ENCODE measurements at regions not wholly inside any gene's neighbourhood (a gene's known extent, or its start where the extent isn't known, plus 50 kb on each side); places are given as distances from the start of the nearest gene placed in this dataset.

- no peak for DNase-seq (ENCODE audit: low read depth)
Measured at GRCh38 chr2:6602471-6602870, 263.2 kb downstream of the CMPK2 start.

- no peak for DNase-seq (ENCODE audit: low read depth)
Measured at GRCh38 chr2:6605836-6606505, 259.7 kb downstream of the CMPK2 start.

- DNase-seq (ENCODE audit: low read depth), result no peak
Measured at GRCh38 chr2:6617794-6618193, 247.9 kb downstream of the CMPK2 start.

- DNase-seq (ENCODE audit: low read depth), result no peak
Measured at GRCh38 chr2:6618201-6618600, 247.5 kb downstream of the CMPK2 start.

GRCh38 chr2:6623746-6624145 is 242.0 kb downstream of the CMPK2 start:
- no peak for DNase-seq (ENCODE audit: low read depth)

GRCh38 chr2:6626401-6627012 is 239.2 kb downstream of the CMPK2 start:
- no peak for DNase-seq (ENCODE audit: low read depth)

- no peak for DNase-seq (ENCODE audit: low read depth)
Measured at GRCh38 chr2:6627316-6627715, 238.4 kb downstream of the CMPK2 start.

GRCh38 chr2:6630209-6630608 is 235.5 kb downstream of the CMPK2 start:
- DNase-seq (ENCODE audit: low read depth), result no peak

GRCh38 chr2:6635296-6635695 is 230.4 kb downstream of the CMPK2 start:
- DNase-seq (ENCODE audit: low read depth), result no peak

GRCh38 chr2:6637330-6637729 is 228.4 kb downstream of the CMPK2 start:
- DNase-seq (ENCODE audit: low read depth), result no peak

- DNase-seq (ENCODE audit: low read depth), result no peak
Measured at GRCh38 chr2:6639929-6640620, 225.6 kb downstream of the CMPK2 start.

- DNase-seq (ENCODE audit: low read depth), result no peak
Measured at GRCh38 chr2:6640621-6641015, 225.1 kb downstream of the CMPK2 start.

GRCh38 chr2:6641956-6642355 is 223.8 kb downstream of the CMPK2 start:
- DNase-seq (ENCODE audit: low read depth), result no peak

- DNase-seq (ENCODE audit: low read depth), result no peak
Measured at GRCh38 chr2:6644261-6644660, 221.4 kb downstream of the CMPK2 start.

- DNase-seq (ENCODE audit: low read depth), result no peak
Measured at GRCh38 chr2:6645004-6645403, 220.7 kb downstream of the CMPK2 start.

GRCh38 chr2:6645672-6646071 is 220.0 kb downstream of the CMPK2 start:
- DNase-seq (ENCODE audit: low read depth), result no peak

GRCh38 chr2:6647046-6647445 is 218.7 kb downstream of the CMPK2 start:
- no peak for DNase-seq (ENCODE audit: low read depth)

- DNase-seq (ENCODE audit: low read depth), result no peak
Measured at GRCh38 chr2:6648596-6649247, 217.0 kb downstream of the CMPK2 start.

- no peak for DNase-seq (ENCODE audit: low read depth)
Measured at GRCh38 chr2:6650311-6650710, 215.4 kb downstream of the CMPK2 start.

- DNase-seq (ENCODE audit: low read depth), result no peak
Measured at GRCh38 chr2:6652251-6652650, 213.5 kb downstream of the CMPK2 start.

GRCh38 chr2:6653281-6653750 is 212.4 kb downstream of the CMPK2 start:
- DNase-seq (ENCODE audit: low read depth), result no peak

- no peak for DNase-seq (ENCODE audit: low read depth)
Measured at GRCh38 chr2:6654279-6654678, 211.4 kb downstream of the CMPK2 start.

- DNase-seq (ENCODE audit: low read depth), result no peak
Measured at GRCh38 chr2:6656633-6657032, 209.1 kb downstream of the CMPK2 start.
